PC-3 (cell line): ENCODE measurements at regions not wholly inside any gene's neighbourhood (a gene's known extent, or its start where the extent isn't known, plus 50 kb on each side); places are given as distances from the start of the nearest gene placed in this dataset.
"Not testable (repeated sequence)": the region's sequence is repeated elsewhere in the genome, so short reads cannot be mapped to it uniquely, and the experiment has no call there.

Source experiments
- ATAC-seq: fragments of 200-7000 bp; cut with Tn5 transposase; 2 replicates; pipeline ENCODE4 v1.9.1; 2020; ENCODE audit warnings: mild to moderate bottlenecking, moderate library complexity
- BruUV-seq: library from RNA; stranded (reverse); fragments of 400-500 nt; replicated peaks from 2 replicates; lab custom pipeline; 2021; lab: Mats Ljungman, UMichigan
- CTCF ChIA-PET: fragments of 300-600 bp; sonication (Branson Sonifier 250); formaldehyde crosslinking; loops from one replicate; lab custom pipeline; 2022; ENCODE audit warnings: antibody characterized with exemption; lab: Charles Lee
- POLR2A ChIA-PET: fragments of 300-600 bp; sonication (Branson Sonifier 250); formaldehyde crosslinking; loops from one replicate; lab custom pipeline; 2022; ENCODE audit warnings: antibody characterized with exemption; ENCODE audit not compliant: unreplicated experiment; lab: Charles Lee
- DNase-seq: peaks from one replicate; pipeline ENCODE4 v3.0.0-alpha.2; 2015
- H2AFZ ChIP-seq: fragments of 300-600 bp; sonication (generic); 2 replicates; pipeline ENCODE4 v1.6.0; 2016; ENCODE audit warnings: antibody characterized with exemption, low read length
- H3F3A ChIP-seq: fragments of 300-600 bp; sonication (generic); one replicate; pipeline ENCODE4 v1.6.0; 2017; ENCODE audit warnings: antibody characterized with exemption, low read length, control low read depth, mild to moderate bottlenecking; ENCODE audit not compliant: unreplicated experiment
- H3K27ac ChIP-seq: fragments of 300-600 bp; sonication (generic); 2 replicates; pipeline ENCODE4 v1.5.1; 2016; ENCODE audit warnings: mild to moderate bottlenecking, low read length
- H3K27me3 ChIP-seq: fragments of 300-600 bp; sonication (generic); 2 replicates; pipeline ENCODE4 v1.6.1; 2016; ENCODE audit warnings: low read length, mixed read lengths
- H3K36me3 ChIP-seq: fragments of 300-600 bp; sonication (generic); 2 replicates; pipeline ENCODE4 v1.6.1; 2016; ENCODE audit warnings: low read depth, mixed run types, low read length, mixed read lengths
- H3K4me1 ChIP-seq: fragments of 300-600 bp; sonication (generic); 2 replicates; pipeline ENCODE4 v1.5.1; 2016; ENCODE audit warnings: low read length; ENCODE audit not compliant: insufficient read depth
- H3K4me2 ChIP-seq: fragments of 300-600 bp; sonication (generic); 2 replicates; pipeline ENCODE4 v1.6.0; 2016; ENCODE audit warnings: low read length
- H3K4me3 ChIP-seq: fragments of 300-600 bp; sonication (generic); 2 replicates; pipeline ENCODE4 v1.5.1; 2016; ENCODE audit warnings: mild to moderate bottlenecking, low read length, mixed read lengths
- H3K79me2 ChIP-seq: fragments of 300-600 bp; sonication (generic); 2 replicates; pipeline ENCODE4 v1.6.1; 2017; ENCODE audit warnings: low read length, mixed read lengths
- H3K9ac ChIP-seq: fragments of 300-600 bp; sonication (generic); 2 replicates; pipeline ENCODE4 v1.6.0; 2016; ENCODE audit warnings: mild to moderate bottlenecking, low read length
- H3K9me2 ChIP-seq: fragments of 300-600 bp; sonication (generic); replicated peaks from 2 replicates; pipeline ENCODE4 v1.6.1; 2016; ENCODE audit warnings: mixed run types, low read length, mixed read lengths
- H3K9me3 ChIP-seq: fragments of 300-600 bp; sonication (generic); 2 replicates; pipeline ENCODE4 v1.6.1; 2016; ENCODE audit warnings: low read length, mixed read lengths
- H4K20me1 ChIP-seq: fragments of 300-600 bp; sonication (generic); 2 replicates; pipeline ENCODE4 v1.6.1; 2016; ENCODE audit warnings: low read length, mixed read lengths
- intact Hi-C: fragments of 100-400 bp; cut with micrococcal nuclease; formaldehyde crosslinking; loops from 2 replicates; pipeline ENCODE4 v1.9.0; 2023

GRCh38 chr1:224029286-224030025 lies 84.5 kb upstream of the FBXO28 start:
- H3K4me1 ChIP-seq, BruUV-seq, intact Hi-C loops, H3K9me3 ChIP-seq, H4K20me1 ChIP-seq, POLR2A ChIA-PET, H2AFZ ChIP-seq, DNase-seq, H3K4me2 ChIP-seq, H3K27ac ChIP-seq, CTCF ChIA-PET, H3K9me2 ChIP-seq, H3F3A ChIP-seq, H3K79me2 ChIP-seq, H3K9ac ChIP-seq, H3K4me3 ChIP-seq, H3K27me3 ChIP-seq, H3K36me3 ChIP-seq: not testable (repeated sequence)
- peak; percentile 75 for ATAC-seq

DNA sequence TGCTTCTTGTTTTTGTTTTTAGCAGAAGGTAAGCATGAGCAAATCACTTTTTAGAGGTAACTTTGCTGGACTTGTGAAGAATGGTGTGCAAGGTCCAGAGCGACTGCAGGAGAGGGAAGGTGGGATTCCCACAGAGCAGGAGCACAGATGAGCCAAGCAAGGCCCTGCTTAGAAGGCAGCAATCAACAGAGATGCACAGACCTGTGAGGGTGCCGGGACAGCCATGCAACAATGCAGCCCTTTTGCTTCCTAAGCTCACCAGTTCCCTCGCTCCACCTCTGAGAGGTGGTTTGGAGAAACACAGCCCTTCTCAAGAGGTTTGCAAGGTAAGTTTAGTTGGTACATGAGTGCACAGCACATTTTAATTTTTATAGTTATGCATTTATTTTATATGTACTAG lies 85.1 kb upstream of the FBXO28 start:
- not testable (repeated sequence) for H3K4me2 ChIP-seq, H3K9me2 ChIP-seq, ATAC-seq

GRCh38 chr1:224023122-224023521 lies 90.8 kb upstream of the FBXO28 start:
- H2AFZ ChIP-seq, H3K4me2 ChIP-seq, H3K36me3 ChIP-seq, H3K79me2 ChIP-seq, POLR2A ChIA-PET, intact Hi-C loops, H3F3A ChIP-seq, DNase-seq, BruUV-seq, ATAC-seq, H4K20me1 ChIP-seq, H3K9ac ChIP-seq, H3K27me3 ChIP-seq, H3K4me3 ChIP-seq, H3K4me1 ChIP-seq, CTCF ChIA-PET, H3K27ac ChIP-seq, H3K9me3 ChIP-seq, H3K9me2 ChIP-seq: not testable (repeated sequence)

More for the DNA sequence above, 85.1 kb upstream of the FBXO28 start:
- H3F3A ChIP-seq, H3K79me2 ChIP-seq, H3K36me3 ChIP-seq, CTCF ChIA-PET, intact Hi-C loops, POLR2A ChIA-PET, H4K20me1 ChIP-seq, DNase-seq, H3K27ac ChIP-seq, H3K27me3 ChIP-seq, H3K9ac ChIP-seq, H3K4me3 ChIP-seq, H2AFZ ChIP-seq, H3K4me1 ChIP-seq, BruUV-seq, H3K9me3 ChIP-seq: not testable (repeated sequence)

DNA sequence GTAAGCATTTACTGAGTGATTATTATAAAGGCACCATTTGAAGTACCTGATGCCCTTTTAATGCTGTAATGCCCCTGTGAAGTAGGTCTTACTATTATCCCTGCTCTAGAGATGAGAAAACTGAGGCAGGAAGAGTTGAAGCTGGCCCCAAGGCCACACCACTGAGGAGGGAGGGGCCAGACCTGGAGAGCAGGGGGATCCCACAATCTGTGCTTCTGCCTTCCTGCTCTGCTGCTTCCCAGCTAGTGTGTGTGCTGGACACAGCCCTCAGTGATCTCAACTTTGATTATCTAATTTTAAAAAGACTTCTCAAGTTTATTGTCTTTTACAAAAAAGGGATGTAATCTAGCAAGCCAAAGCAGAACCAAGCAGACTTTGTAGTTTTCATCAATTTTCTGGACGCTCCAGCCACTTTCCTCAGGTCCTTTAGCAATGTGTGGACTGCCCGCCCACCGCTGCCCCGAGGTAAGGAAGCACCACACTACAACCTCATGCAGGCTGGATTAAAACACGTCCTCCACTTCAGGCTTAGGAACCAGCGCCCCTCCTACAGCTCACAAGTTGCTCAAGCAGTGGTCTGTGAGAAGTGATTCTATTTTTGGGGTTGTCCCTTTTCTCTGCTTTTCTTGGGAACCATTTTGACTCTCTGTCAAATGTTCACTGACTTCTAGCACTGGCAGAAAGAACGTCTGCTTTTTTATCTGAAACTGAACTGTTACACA lies 91.5 kb upstream of the FBXO28 start:
- H3K27me3 ChIP-seq, H3K9ac ChIP-seq, H3F3A ChIP-seq, H3K9me3 ChIP-seq, H3K36me3 ChIP-seq, H3K27ac ChIP-seq, H3K79me2 ChIP-seq, POLR2A ChIA-PET, H3K4me1 ChIP-seq, intact Hi-C loops, H4K20me1 ChIP-seq, ATAC-seq, CTCF ChIA-PET, DNase-seq, H3K4me3 ChIP-seq, H3K4me2 ChIP-seq, BruUV-seq, H3K9me2 ChIP-seq, H2AFZ ChIP-seq: not testable (repeated sequence)

GRCh38 chr1:224019866-224020265 lies 94.0 kb upstream of the FBXO28 start:
- H2AFZ ChIP-seq, H3K79me2 ChIP-seq, H3K9me2 ChIP-seq, H3K36me3 ChIP-seq, H3K9me3 ChIP-seq, H3K4me1 ChIP-seq, H3F3A ChIP-seq, DNase-seq, H3K27me3 ChIP-seq, H3K27ac ChIP-seq, CTCF ChIA-PET, H3K4me3 ChIP-seq, intact Hi-C loops, H3K4me2 ChIP-seq, H4K20me1 ChIP-seq, H3K9ac ChIP-seq, POLR2A ChIA-PET, BruUV-seq, ATAC-seq: not testable (repeated sequence)

- CTCF ChIA-PET, POLR2A ChIA-PET, H3K4me3 ChIP-seq, H3K4me2 ChIP-seq, DNase-seq, H3K9me2 ChIP-seq, H3F3A ChIP-seq, H2AFZ ChIP-seq, H3K79me2 ChIP-seq, H3K4me1 ChIP-seq, H3K9ac ChIP-seq, BruUV-seq, intact Hi-C loops, ATAC-seq, H3K27me3 ChIP-seq, H4K20me1 ChIP-seq, H3K36me3 ChIP-seq, H3K27ac ChIP-seq: not testable (repeated sequence)
- H3K9me3 ChIP-seq, result peaks cover 27% of the 10 kb centered on the region
Measured at GRCh38 chr1:224015782-224016181, 98.1 kb upstream of the FBXO28 start.
